H1 (cell line): ENCODE measurements at regions not wholly inside any gene's neighbourhood (a gene's known extent, or its start where the extent isn't known, plus 50 kb on each side); places are given as distances from the start of the nearest gene placed in this dataset.

Experiments
- BCL11A ChIP-seq, 2 experiments: IDR thresholded peaks; one replicate each; pipeline ENCODE4 v1.6.1; 2011; ENCODE audit warnings: low read depth in 2 of 2, low read length in 2 of 2, mild to moderate bottlenecking in 2 of 2
- CBX8 ChIP-seq: fragments of 300-800, 300-1000 bp; sonication (generic); IDR thresholded peaks from 2 replicates; pipeline ENCODE4 v1.7.1; 2016; ENCODE audit warnings: low read depth, low read length, borderline replicate concordance
- EZH2 ChIP-seq: fragments of 200-600 bp; sonication (generic); IDR thresholded peaks from 2 replicates; pipeline ENCODE4 v1.7.1; 2012; ENCODE audit warnings: low read depth, mild to moderate bottlenecking, moderate library complexity, low read length, inconsistent platforms; ENCODE audit not compliant: severe bottlenecking
- KDM1A ChIP-seq: fragments of 200-600, 300-600 bp; sonication (generic); IDR thresholded peaks from 2 replicates; pipeline ENCODE4 v1.7.1; 2016; ENCODE audit warnings: mild to moderate bottlenecking, low read length, borderline replicate concordance

DNA sequence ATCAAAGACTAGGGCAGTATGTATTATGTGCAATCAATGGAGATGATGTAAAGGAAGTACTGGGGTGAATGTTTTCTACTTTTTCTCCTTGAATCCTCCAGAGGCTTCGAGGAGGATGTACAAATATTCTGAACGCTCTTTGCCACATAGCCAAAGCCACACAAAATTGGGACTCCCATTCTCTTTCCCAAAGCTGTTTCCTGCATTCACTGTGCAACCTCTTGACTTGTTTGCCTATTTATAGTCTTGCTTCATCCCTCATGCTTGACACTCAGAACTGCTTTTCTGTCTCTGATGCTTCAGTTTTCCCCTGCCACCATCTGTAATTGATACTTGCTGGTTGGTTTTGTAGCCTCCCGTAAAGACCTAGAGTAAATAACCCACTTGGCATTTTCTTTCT, 208.2 kb upstream of the RBMS1 start (continued):
- TF ChIP-seq CBX8 (no peak), KDM1A (no peak), EZH2 (no peak), BCL11A (IDR thresholded peaks at IDR 0.05; ENCODE audit: low read depth in 2 of 2, low read length in 2 of 2) (no peak)
